ENCODE measurements at regions not wholly inside any gene's neighbourhood (a gene's known extent, or its start where the extent isn't known, plus 50 kb on each side); places are given as distances from the start of the nearest gene placed in this dataset.

DNA sequence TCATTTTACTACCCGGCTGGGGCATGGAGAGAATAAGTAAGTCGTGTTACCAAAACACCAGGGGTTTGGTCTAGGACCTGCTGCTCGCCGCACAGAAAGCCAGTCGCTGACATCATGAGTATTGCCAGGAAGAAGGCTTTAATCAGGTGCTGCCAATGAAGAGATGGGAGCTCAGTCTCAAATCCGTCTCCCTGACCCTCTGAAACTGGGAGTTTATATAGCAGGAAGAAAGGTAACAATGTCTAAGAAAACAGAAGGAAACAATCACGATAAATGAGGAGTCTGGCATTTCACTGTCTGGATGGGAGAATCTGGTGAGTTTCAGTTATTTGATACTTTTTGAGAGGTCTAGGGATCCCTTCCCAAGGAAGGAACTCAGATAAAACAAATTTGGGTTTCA lies 437.9 kb upstream of the JARID2 start:
- ATAC-seq (no peak), DNase-seq (no peak)
- Mint-ChIP-seq H3K4me1 (no peaks in the 10 kb centered on the region), H3K9me3 (peaks cover 20% of the 10 kb centered on the region in 2 donors), H3K27ac (no peak overlapping the region), H3K27me3 (no peaks in the 10 kb centered on the region), H3K4me3 (no peak overlapping the region)

GRCh38 chr6:14810021-14810420 lies 435.8 kb upstream of the JARID2 start:
- H3K27me3 Mint-ChIP-seq = peaks cover 11% of the 10 kb centered on the region
- DNase-seq = no peak
- H3K9me3 Mint-ChIP-seq = peaks cover 20% of the 10 kb centered on the region in 2 donors
- no peaks in the 10 kb centered on the region for H3K4me1 Mint-ChIP-seq
- H3K27ac Mint-ChIP-seq = no peak overlapping the region
- ATAC-seq = no peak
- H3K4me3 Mint-ChIP-seq = no peak overlapping the region

- H3K27ac Mint-ChIP-seq = peak overlapping the region in 1 of 2 donors; percentile 34
- ATAC-seq = no peak
- peaks cover 14% of the 10 kb centered on the region in 2 donors for H3K9me3 Mint-ChIP-seq
- H3K4me3 Mint-ChIP-seq = no peak overlapping the region
- DNase-seq = no peak
- peaks cover 11% of the 10 kb centered on the region for H3K27me3 Mint-ChIP-seq
- H3K4me1 Mint-ChIP-seq = no peaks in the 10 kb centered on the region
Observed at GRCh38 chr6:14811775-14812428, 434.0 kb upstream of the JARID2 start.

DNA sequence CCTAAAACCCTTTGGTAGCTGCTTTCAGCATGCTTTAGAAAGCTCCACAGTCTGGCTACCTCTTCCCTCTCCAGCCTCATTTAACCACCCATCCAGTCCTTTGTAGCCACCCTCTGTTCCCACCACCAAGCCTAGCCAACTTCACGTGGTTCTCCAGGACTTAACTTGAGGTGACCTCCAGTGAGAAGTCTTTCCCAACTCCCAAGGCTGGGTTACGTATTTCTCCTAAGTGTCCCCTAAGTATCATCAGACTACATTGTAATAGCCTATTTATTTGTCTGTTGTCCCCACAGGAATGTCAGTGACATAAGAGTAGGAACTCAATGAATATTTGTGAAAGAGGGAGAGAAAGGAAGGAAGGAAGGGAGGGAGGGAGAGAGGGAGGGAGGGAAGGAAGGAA lies 431.9 kb upstream of the JARID2 start:
- H3K27me3 Mint-ChIP-seq = peaks cover 11% of the 10 kb centered on the region
- peak overlapping the region in 1 of 2 donors; percentile 50 for H3K27ac Mint-ChIP-seq
- H3K4me3 Mint-ChIP-seq = no peak overlapping the region
- H3K9me3 Mint-ChIP-seq = peaks cover 0 to 1% of the 10 kb centered on the region in 2 donors
- DNase-seq (no peak), ATAC-seq (no peak)
- H3K4me1 Mint-ChIP-seq = no peaks in the 10 kb centered on the region

DNA sequence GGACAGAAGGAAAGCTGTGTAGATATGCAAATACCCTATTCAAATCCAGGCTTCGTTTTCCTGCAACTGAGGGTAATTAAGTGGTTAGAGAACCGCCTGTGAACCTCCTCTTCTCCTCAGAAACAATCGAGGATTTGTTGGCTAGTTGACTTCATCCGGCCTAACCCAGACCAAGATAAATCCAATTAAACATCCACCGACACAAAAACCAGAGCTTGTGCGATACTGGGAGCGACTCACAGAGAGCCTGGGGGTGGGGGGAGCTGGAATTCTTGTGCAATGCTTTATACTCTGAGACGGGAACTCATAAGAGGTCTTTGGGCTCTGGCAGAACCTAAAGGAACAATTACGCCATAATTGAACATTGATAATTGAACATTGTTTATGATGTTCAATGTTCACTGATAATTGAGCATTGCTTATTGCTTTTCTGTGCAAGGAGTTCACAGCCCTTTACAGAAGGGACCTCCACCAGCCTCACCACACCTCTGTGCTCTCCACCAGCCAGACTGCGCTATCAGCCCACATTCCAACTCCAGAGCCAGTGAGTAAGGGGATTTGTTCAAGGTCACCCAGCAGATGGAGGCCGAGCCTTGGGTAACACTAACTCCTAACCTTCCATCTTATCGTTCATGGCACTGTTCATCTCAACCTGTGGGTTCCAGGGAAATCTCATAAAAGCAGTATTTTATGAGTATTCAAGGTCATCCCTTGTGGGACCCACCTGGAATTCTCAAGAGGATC lies 429.6 kb upstream of the JARID2 start:
- H3K4me1 Mint-ChIP-seq = peaks cover 11% of the 10 kb centered on the region
- no peak for DNase-seq

DNA sequence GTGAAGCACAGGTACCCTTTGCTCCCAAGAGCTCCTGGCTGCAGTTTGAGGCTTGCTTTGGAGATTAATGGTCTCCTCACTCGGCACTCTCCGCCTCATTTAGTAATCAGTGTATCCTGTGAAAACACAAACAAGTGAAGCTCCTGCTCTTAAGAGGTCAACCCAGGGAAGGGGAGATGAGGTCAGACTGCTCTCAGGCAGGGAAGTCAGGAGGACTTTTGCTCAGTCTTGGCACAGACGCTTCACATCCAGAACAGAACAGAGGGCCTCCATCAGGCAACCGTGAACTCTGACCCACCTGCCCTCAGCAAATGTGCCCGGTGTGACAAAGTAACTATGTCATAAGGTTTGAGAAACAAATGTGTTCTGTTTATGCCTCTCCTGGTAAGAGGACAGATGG lies 428.8 kb upstream of the JARID2 start:
- DNase-seq = no peak
- Mint-ChIP-seq H3K4me3 (no peak overlapping the region), H3K9me3 (no peaks in the 10 kb centered on the region), H3K27ac (no peak overlapping the region), H3K27me3 (peaks cover 11% of the 10 kb centered on the region), H3K4me1 (peaks cover 12% of the 10 kb centered on the region)
- ATAC-seq = no peak

More for the DNA sequence above, 429.6 kb upstream of the JARID2 start:
- Mint-ChIP-seq H3K4me3 (no peak overlapping the region), H3K27me3 (peaks cover 11% of the 10 kb centered on the region), H3K27ac (peak overlapping the region in 1 of 2 donors; percentile 4), H3K9me3 (no peaks in the 10 kb centered on the region)
- ATAC-seq = no peak

- no peak for DNase-seq
- H3K4me3 Mint-ChIP-seq = no peak overlapping the region
- no peak for ATAC-seq
- H3K27ac Mint-ChIP-seq = no peak overlapping the region
- peaks cover 12% of the 10 kb centered on the region for H3K4me1 Mint-ChIP-seq
- H3K9me3 Mint-ChIP-seq = no peaks in the 10 kb centered on the region
- H3K27me3 Mint-ChIP-seq = peaks cover 8% of the 10 kb centered on the region
Observed at GRCh38 chr6:14818422-14818884, 427.4 kb upstream of the JARID2 start.

DNA sequence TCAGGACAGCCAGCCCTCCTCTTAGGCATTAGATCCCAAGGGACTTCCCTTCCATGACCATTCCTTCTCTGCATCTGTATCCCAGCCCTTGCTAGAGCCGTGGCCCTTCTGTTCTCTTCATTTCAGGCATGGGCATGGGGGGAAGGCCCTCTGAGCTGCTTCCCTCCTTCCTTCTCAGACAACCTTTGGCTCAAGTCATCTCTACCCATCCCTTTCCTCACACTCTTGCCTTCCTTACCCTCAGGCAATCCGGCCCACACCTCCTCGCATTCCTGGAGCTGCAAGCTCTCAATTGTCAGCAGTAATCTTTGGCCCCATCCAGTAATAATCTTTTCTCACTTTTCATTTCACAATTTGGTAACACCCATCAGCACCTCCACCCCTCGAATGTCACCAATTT lies 426.9 kb upstream of the JARID2 start:
- H3K4me1 Mint-ChIP-seq = peaks cover 12% of the 10 kb centered on the region
- DNase-seq (no peak), ATAC-seq (no peak)
- peak overlapping the region in 1 of 2 donors; percentile 48 for H3K27ac Mint-ChIP-seq
- no peaks in the 10 kb centered on the region for H3K9me3 Mint-ChIP-seq
- peaks cover 2% of the 10 kb centered on the region for H3K27me3 Mint-ChIP-seq
- no peak overlapping the region for H3K4me3 Mint-ChIP-seq

GRCh38 chr6:14819840-14820420 lies 425.9 kb upstream of the JARID2 start:
- no peak for ATAC-seq
- H3K27me3 Mint-ChIP-seq = no peaks in the 10 kb centered on the region
- H3K4me1 Mint-ChIP-seq = peaks cover 12% of the 10 kb centered on the region
- H3K9me3 Mint-ChIP-seq = no peaks in the 10 kb centered on the region
- no peak for DNase-seq
- H3K27ac Mint-ChIP-seq = no peak overlapping the region
- H3K4me3 Mint-ChIP-seq = no peak overlapping the region

- Mint-ChIP-seq H3K27ac (no peak overlapping the region), H3K4me1 (peaks cover 12% of the 10 kb centered on the region), H3K9me3 (no peaks in the 10 kb centered on the region), H3K4me3 (no peak overlapping the region), H3K27me3 (no peaks in the 10 kb centered on the region)
- ATAC-seq = no peak
- DNase-seq = no peak
Observed at GRCh38 chr6:14822012-14822553, 423.8 kb upstream of the JARID2 start.

DNA sequence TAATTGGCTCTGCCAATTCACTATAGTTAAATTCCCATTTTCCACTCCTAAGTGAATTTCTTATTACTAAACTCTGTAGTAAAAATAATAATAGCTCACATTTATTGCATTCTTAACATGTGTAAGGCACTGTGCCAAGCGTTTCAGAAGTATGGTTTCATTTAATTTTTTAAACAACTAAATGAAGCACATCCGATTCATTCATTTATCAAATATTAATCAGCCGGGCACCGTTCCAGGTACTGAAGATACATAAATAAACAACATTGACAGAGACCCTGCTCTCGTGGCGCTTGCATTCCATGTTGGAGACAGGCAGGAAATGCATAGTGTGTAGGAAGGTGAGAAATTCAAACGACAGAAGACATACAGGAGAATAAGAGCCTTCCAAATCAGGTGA lies 423.2 kb upstream of the JARID2 start:
- H3K27ac Mint-ChIP-seq = no peak overlapping the region
- H3K27me3 Mint-ChIP-seq = no peaks in the 10 kb centered on the region
- H3K4me3 Mint-ChIP-seq = no peak overlapping the region
- ATAC-seq (no peak), DNase-seq (no peak)
- peaks cover 12% of the 10 kb centered on the region for H3K4me1 Mint-ChIP-seq
- H3K9me3 Mint-ChIP-seq = no peaks in the 10 kb centered on the region

DNA sequence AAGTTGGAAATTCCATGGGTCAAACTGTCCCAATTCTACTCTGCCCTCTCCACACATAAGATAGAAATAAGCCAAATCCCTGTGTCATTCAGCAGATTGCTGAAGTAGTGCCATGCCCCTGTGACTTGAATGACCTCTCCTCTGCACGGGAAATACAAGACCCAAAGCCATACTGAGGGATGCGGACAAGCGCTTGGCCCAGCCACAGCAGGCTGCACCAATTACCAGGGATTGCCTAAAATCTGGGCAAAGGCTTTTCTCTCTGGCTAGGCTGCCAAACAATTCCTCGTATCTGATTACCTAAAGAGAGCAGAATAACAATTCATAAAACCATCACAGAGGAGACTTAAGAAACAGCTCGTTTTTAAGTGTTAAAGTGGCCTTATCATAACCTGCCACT lies 421.8 kb upstream of the JARID2 start:
- no peak overlapping the region for H3K4me3 Mint-ChIP-seq
- ATAC-seq = no peak
- H3K27ac Mint-ChIP-seq = no peak overlapping the region
- H3K9me3 Mint-ChIP-seq = no peaks in the 10 kb centered on the region
- peaks cover 12% of the 10 kb centered on the region for H3K4me1 Mint-ChIP-seq
- DNase-seq = no peak
- H3K27me3 Mint-ChIP-seq = no peaks in the 10 kb centered on the region

GRCh38 chr6:14824484-14825275 lies 421.2 kb upstream of the JARID2 start:
- H3K27ac Mint-ChIP-seq = no peak overlapping the region
- ATAC-seq (no peak), DNase-seq (no peak)
- H3K9me3 Mint-ChIP-seq = no peaks in the 10 kb centered on the region
- no peaks in the 10 kb centered on the region for H3K27me3 Mint-ChIP-seq
- H3K4me3 Mint-ChIP-seq = no peak overlapping the region
- H3K4me1 Mint-ChIP-seq = peaks cover 12% of the 10 kb centered on the region

GRCh38 chr6:14826456-14826855 lies 419.4 kb upstream of the JARID2 start:
- H3K4me1 Mint-ChIP-seq = no peaks in the 10 kb centered on the region
- peaks cover 0 to 6% of the 10 kb centered on the region in 2 donors for H3K9me3 Mint-ChIP-seq
- no peaks in the 10 kb centered on the region for H3K27me3 Mint-ChIP-seq
- ATAC-seq (no peak), DNase-seq (no peak)
- no peak overlapping the region for H3K27ac Mint-ChIP-seq
- no peak overlapping the region for H3K4me3 Mint-ChIP-seq

DNA sequence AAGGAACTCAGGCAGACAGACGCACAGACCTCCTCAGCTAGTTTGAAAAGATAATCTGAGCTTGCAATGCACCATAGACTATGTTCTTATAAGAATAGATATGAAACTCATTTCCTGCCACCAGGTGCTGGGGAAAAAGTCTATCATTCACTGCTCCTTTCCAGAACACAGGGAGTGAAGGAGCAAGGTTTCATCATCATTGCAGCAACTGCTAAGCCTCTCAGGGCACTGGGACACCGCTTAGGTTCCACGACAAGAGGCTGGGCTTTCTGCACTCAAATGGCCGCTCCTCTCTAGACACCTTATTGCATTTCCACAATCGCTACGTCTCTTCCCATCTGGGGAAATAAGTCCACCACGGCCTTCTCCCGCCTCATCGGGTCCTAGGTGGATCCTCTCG lies 418.5 kb upstream of the JARID2 start:
- DNase-seq = no peak

More for the DNA sequence above, 418.5 kb upstream of the JARID2 start:
- no peaks in the 10 kb centered on the region for H3K27me3 Mint-ChIP-seq
- no peak for ATAC-seq
- H3K9me3 Mint-ChIP-seq = peaks cover 0 to 6% of the 10 kb centered on the region in 2 donors
- no peak overlapping the region for H3K27ac Mint-ChIP-seq
- H3K4me1 Mint-ChIP-seq = no peaks in the 10 kb centered on the region
- H3K4me3 Mint-ChIP-seq = no peak overlapping the region

All from stimulated activated naive CD8-positive, alpha-beta T cell treated with anti-CD3 and anti-CD28 coated beads, Interleukin-15, amount 100 ng/mL, for 72 hours (primary cell).